ENCODE measurements at regions not wholly inside any gene's neighbourhood (a gene's known extent, or its start where the extent isn't known, plus 50 kb on each side); places are given as distances from the start of the nearest gene placed in this dataset.

DNA sequence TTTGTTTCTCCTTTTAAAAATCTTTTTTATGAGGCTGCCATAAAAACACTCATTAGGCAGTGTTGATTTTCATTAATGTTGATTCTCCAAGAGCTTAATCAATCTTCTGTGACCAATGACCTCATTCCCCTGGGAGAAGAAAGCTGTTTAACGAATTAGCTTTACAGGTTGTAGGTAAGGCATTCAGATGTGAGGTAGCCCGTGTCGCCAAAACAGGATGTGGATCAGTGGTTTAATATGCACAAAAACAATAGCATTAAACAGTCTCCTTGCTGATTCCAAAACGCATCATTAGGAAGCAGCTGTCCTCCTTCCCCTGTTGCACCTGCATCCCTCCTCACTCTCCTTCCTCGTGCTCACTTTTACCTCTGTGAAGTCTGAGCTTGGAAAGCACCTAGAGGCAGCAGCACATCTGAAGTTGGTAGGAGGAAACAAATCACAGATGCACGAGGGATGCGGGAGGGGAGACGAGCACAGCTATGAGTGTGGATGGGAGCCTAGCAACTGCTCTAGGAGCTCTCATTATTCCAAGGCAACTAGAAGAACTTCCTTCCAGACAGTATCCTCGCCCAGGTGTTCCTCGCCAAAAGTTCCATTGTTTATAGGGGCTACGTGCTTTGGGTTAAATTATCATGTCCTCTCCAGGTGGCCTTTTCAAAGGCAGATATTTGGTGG, 179.4 kb upstream of the SNX19 start:
- TF ChIP-seq CTCF (IDR thresholded peaks at IDR 0.05), result no peak
- no peak for TF ChIP-seq POLR2A (IDR thresholded peaks at IDR 0.05)
- TF ChIP-seq POLR2AphosphoS5 (IDR thresholded peaks at IDR 0.05), result no peak
- TF ChIP-seq EP300 (IDR thresholded peaks at IDR 0.05), result no peak

Measured in stomach (tissue), 4 donors.